ENCODE measurements at regions not wholly inside any gene's neighbourhood (a gene's known extent, or its start where the extent isn't known, plus 50 kb on each side); places are given as distances from the start of the nearest gene placed in this dataset.
"Not testable (repeated sequence)": the region's sequence is repeated elsewhere in the genome, so short reads cannot be mapped to it uniquely, and the experiment has no call there.

DNA sequence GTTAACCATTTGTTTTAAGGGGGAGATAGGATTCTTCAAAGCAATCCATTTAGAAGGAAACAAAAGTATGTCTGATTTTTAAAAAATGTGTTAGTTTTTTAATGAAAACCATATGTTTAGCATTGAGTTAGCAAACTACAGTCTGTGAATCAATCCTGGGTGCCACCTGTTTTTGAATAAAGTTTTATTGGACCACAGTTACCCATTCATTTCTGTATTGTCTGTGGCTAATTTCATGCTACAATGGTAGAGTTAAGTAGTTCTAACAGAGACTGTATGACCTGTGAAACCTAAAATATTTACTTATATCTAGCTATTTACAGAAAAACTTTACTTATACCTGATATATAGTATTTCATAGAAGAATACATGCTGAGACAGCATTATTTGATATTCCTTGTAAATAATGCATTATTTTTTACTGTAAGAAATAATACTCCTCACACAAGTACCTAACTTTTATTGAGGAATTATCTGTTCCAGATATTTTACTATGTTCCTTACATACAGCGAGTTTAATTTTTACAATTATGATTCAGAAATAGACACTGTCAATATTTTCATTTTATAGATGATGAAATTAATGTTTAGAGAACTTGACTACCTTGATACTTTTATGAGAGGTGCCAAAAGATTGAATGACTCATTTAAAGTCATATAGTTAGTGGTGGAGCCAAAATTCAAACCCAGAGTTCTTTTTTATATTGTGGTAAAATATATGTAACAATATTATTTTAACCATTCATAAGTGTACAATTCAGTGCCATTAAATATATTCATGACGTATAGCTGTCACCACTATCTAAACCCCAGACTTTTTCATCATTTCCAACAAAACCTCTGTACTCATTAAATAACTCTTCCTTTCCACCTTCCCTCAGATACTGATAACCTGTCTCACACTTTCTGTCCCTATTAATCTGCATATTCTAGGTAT is 122.0 kb downstream of the GLUD2 start:
- no peak for DNase-seq (ENCODE audit: extremely low read depth, low read depth, low spot score)

DNA sequence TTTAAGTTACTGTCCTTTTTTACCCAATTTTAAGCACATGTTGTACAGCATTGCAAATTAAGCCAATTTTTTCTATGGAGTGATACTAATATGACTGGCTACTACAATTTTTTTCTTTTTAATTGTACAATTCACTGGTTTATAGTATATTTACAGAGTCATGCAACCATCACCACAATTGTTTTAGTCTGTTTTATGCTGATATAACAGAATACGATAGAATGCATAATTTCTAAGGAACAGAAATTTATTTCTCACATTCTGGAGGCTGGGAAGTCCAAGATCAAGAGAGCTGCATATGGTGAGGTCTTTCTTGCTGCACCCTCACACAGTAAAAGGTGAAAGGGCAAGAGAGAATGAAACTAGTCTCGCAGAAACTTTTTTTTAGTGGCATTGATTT is 125.3 kb downstream of the GLUD2 start:
- DNase-seq (ENCODE audit: extremely low read depth, low read depth, low spot score) = no peak

DNA sequence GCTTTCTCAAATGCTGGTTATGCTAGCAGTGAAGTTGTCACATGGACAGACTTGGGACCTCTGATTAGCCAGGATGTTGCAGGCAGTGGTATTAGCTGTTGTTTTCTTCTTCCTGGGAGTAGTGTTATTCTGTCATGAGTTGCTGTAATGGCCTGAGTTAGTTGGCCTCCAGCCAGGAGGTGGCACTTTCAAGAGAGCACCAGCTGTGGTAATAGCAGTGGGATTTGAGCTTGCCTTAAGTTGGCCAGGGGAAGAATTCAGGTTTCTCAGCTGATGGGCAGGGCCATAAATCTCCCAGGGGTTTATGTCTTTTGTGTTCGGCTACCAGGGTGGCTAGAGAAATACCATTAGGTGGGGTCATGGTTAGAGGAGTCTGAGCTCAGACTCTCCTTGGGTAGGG is 132.6 kb downstream of the GLUD2 start:
- DNase-seq (ENCODE audit: extremely low read depth, low read depth, low spot score) = no peak

DNA sequence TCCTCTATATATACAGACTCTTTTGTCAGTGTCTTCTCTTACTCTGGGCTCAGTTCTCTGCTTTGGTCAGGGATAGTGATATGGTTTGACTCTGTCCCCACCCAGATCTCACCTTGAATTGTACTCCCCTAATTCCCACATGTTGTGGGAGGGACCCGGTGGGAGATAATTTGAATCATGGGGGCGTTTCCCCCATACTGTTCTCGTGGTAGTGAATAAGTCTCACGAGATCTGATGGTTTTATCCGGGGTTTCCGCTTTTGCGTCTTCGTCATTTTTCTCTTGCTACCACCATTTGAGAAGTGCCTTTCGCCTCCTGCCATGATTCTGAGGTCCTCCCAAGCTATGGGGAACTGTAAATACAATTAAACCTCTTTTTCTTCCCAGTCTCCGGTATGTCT is 144.4 kb downstream of the GLUD2 start:
- DNase-seq (ENCODE audit: extremely low read depth, low read depth, low spot score) = no peak

DNA sequence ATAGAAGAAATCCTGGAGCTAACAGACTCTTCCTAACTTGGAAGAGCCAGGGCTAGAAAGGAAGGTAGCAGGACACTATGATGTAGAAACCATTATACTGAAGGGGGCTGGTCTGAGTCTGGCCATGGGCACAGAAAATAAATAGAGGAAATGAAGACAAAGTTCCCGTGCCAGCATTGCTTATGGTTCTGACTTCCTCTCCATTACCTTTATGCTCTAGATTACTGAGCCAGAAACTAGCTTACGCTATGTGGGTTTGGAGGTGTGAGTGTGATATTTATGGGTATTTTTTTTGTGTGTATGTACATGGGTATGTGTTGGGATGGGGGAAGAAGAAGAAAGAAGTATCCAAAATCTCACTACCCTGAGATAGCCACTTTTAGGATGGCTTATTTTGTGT is 148.3 kb downstream of the GLUD2 start:
- DNase-seq (ENCODE audit: extremely low read depth, low read depth, low spot score) = no peak

DNA sequence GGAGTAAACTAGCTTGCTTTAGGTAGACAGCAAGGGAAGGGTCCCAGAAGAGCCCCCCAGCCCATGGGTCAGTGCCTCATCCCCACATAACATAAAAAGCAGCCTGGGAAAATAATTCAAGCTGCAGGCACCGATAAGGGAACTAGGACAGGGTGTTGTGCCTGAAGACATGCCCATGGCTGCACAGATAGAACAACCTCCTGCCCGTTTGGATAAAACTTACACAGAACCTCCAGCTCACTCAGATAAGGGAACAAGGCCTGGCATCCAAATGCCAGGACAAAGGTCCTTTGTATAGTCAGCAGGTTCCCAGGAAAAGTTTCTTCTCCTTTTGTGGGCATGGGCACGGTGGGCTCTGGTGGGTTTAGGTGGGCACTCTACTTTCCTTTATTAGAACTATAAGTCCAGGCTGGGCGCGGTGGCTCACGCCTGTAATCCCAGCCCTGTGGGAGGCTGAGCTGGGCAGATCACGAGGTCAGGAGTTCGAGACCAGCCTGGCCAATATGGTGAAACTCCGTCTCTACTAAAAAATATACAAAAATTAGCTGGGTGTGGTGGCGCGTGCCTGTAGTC is 149.5 kb downstream of the GLUD2 start:
- not testable (repeated sequence) for DNase-seq (ENCODE audit: extremely low read depth, low read depth, low spot score)

DNA sequence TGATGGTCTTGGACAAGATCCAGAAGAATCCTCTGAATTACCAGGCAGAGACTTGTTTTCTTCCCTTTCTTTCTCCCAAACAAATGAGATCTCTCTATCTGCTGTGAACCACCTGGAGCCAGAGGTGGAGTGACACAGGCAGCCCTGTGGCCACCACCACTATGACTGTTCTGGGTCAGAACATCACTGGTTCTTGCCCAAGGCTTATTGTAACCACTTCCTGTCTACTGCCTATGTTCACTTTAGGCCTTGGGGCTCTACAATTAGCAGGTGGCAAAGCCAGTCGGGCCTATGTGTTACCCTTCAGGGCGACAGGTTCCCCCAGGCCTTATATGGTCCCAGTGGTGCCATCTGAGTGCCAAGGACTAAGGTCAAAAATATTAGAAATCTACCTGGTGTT is 161.2 kb downstream of the GLUD2 start:
- no peak for DNase-seq (ENCODE audit: extremely low read depth, low read depth, low spot score)

DNA sequence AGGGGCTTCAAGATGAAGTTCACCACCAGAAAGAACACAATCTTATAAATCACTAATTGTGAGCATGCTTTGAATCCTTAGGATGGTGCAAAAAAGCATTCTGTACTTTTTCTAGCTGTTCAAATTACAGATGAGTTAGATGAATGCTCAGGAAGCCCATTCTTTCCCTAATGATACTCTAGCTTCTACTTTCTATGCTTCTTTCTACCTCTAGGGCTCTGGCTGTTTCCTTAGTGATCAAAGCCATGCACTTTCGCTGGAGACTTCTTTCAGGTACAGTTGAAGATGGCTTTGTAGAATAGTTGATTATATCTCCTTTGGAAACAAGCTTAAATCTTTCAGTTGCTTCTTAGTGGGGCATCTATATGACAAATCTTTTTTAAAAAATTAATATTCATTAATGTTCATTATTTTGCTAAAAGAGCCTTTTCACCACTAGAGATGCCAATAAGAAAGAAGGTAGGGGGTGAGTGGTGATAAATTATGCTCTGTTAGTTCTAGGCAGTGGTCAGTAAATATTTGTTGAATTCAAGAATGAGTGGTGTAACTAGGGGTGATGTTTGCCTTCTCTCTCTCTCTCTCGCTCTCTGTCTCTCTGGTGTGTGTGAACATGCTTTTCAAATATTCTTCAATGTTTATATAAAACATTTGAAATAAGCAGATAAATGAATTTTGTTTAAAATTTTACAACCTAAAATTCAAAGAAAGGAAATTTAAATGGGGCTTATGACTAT is 169.4 kb downstream of the GLUD2 start:
- no peak for DNase-seq (ENCODE audit: extremely low read depth, low read depth, low spot score)

DNA sequence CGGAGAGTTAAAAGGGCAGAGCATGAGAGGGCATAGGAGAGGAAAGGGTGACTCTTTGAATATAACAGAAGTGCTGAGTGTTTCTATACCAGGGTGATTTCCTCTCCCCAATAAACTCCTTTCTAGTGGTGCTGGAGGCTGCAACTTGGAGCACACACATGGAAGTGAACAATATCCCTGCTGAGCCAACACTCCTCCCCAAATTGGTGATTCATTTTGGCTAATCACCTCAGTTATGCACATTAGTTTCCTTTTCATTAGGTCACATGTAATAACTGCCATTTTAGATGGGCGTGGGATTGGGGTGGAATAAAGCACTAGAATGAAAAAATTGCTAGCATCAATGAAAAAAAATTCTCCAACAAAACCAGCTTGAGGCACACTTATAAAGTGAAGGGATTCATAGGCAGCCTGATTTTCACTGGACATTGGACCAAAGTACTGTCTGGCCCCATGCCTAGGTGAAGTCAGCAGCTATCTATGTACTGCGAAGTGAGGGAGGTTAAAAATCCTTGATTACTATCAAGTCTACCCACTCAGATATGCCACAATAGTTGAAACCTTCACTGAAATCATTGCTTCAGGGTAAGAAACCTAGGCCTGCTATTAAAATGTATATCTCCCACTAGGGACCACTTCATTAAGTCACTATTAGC is 174.0 kb downstream of the GLUD2 start:
- DNase-seq (ENCODE audit: extremely low read depth, low read depth, low spot score) = no peak

DNA sequence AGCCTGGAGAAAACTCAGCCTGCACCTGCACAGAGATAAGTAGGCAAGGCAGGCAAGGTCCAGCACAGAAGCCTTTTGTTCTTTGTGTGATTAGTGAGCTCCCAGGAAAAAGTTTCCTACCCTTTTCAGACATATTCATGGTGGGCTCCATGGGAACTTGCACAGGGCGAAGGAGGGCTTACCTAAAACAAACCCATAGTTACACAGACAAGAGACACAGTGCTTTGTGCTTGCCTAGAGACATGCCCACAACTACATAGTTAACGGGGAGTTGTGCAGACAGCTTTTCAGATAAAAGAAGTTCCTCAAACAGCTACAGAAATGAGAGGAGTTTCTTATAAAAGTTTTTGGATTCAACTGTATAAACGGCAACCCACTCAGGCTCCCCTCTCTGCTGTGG is 180.5 kb downstream of the GLUD2 start:
- no peak for DNase-seq (ENCODE audit: extremely low read depth, low read depth, low spot score)

DNA sequence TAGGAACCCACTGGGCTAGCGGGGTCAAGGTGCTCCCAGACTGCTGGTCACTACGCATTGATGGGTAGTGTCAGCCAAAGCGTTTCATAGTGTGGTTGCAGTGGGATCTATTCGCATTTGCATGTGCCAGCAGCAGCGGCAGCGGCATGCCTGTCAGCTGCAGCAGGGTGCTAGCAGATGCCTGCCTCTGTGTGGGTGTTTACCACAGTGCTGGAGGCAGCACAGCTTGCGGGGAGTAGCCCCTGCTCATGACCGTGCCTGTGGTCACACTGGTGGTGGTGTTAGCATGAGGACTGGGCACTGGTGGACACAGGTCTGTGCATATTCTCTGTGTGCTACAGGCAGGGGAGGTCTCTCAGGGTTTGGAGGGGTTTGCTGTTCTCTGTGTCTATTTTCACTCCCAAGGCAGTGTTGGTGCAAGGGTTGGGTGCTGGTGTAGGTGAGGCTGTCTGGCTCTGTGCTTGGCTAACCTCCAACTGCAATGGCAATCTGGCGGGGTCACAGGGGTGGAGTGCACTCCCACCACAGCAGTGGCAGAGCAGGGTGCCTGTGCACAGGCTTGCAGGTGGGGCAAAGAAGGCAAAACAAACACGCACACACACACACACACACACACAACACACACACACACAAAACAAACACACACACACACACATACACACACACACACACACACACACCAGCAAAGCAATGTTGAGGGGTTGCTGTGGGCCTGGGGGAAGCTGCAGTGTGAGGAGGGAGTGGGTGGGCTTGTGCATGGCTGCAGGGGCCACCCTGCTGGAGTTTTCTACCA is 184.4 kb downstream of the GLUD2 start:
- no peak for DNase-seq (ENCODE audit: extremely low read depth, low read depth, low spot score)

DNA sequence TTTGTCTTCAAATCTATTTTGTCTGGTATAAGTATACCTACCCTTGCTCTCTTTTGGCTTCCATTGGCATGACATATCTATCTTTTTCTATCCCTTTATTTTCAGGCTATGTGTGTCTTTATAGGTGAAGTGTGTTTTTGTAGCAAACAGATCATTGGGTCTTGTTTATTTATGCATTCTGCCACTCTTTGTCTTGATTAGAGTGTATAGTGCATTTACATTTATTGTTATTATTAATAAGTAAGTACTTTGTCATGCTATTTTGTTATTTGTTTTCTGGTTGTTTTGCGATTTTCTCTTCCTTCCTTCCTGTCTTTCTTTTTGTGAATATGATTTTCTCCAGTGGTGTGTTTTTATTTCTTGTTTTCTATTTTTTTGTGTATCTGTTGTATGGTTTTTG is 188.6 kb downstream of the GLUD2 start:
- no peak for DNase-seq (ENCODE audit: extremely low read depth, low read depth, low spot score)

DNA sequence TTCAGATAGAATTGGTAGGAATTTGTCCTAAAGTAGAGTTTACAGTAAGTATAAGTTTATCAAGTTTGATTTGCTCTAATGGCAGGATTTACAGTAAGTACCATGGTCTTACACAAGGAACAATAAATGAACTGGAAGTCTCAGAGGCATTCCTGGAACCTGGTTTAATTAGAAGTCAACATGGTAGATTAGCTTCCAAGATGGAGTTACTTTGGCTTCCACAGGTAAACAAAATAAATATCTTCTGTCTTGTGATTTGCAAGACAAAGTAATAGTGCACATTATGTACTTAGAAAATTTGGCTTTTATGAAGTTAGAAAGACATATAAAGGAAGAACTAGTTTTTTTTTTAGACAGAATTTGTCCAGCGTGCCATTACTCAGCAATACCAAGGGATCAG is 190.7 kb downstream of the GLUD2 start:
- no peak for DNase-seq (ENCODE audit: extremely low read depth, low read depth, low spot score)

DNA sequence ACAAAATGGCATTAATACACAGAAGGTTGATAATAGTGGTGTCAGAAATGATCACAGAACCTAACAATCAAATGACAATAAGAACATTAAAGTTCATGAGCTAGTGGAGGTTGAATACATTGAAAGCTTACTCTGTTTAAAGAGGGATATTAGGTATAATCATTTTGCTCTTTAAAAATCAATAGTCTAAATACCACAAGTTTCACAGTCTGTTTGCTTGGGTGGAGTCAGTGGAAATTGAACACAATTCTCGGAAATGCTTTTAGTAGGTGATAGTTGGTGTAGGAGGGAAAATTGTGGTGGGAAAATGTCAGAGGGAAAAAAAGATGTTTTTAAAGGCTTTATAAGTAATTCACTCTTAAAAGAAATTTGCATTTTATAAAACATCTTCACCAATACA is 197.1 kb downstream of the GLUD2 start:
- DNase-seq (ENCODE audit: extremely low read depth, low read depth, low spot score) = no peak

DNA sequence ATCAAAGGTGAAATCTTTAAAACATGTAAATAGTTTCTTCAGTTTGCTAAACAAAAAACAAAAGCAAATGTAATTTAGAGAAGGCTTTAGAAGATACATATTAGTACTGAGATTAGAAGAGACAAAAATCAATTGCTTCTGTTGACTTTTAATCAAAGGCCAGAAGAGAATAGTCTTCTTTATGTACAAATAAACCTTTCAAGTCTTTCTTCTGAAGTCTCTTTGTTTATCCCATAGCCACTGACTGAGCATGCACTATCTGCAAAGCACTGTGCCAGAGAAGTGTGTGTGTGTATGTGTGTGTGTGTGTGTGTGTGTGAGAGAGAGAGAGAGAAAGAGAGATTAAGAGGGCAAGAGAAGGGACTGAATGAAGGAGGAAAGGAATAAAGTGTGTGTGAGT is 198.4 kb downstream of the GLUD2 start:
- no peak for DNase-seq (ENCODE audit: extremely low read depth, low read depth, low spot score)

DNA sequence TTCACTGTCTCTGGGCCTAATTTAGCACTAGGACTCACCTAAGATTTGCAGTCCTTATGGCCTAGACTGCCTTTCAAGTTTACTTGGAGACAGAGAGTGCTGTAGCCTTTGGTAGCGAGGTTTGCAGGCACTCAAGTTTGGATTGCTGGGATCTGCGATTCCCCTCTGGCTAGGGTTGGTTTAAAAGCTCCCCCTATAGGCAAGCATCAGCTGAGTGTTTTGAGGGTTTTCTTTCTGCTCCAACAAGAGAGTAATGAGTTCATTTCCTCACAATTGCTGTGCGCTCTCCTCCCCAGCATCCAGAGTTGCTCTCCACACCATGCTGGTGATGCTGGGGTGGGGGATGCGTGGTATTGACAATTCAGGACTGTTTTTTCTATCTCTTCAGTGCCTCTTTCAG is 206.9 kb downstream of the GLUD2 start:
- no peak for DNase-seq (ENCODE audit: extremely low read depth, low read depth, low spot score)

DNA sequence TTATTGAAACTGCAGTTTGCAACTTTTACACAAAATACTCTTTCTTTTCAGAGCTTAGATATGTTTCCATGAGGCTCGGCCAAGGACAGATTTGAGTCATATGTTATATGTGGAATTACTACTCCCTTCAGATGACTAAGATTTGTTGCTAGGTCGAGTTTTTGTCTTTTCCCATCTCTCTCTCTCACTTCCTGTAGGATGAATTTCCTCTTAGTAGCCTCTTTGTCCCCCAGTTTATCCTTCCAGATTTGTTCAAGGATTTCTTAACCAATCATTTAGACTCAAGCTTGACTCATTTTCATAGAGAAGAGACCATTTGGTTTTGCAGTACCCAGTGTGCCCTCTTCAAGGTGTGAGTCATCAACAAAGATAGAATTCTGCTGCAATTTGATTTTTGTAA is 209.2 kb downstream of the GLUD2 start:
- no peak for DNase-seq (ENCODE audit: extremely low read depth, low read depth, low spot score)

DNA sequence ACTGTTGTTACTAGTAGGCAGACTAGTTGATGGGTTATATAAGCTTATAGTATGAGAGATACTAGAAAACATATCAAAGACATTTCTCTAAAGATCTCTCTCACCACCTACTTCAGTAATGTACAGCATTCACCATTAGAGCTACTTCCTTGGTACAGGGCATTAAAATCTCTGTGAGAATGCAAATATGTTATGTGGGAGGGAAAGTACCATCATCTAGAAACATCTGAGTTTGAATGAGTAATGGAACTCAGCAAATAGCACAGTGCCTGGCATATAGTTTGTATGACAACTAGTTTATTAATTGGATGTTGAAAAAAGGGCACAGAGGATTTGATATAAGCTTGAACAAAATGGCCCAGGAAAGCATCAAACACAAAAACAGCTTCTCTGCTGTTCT is 211.1 kb downstream of the GLUD2 start:
- no peak for DNase-seq (ENCODE audit: extremely low read depth, low read depth, low spot score)

DNA sequence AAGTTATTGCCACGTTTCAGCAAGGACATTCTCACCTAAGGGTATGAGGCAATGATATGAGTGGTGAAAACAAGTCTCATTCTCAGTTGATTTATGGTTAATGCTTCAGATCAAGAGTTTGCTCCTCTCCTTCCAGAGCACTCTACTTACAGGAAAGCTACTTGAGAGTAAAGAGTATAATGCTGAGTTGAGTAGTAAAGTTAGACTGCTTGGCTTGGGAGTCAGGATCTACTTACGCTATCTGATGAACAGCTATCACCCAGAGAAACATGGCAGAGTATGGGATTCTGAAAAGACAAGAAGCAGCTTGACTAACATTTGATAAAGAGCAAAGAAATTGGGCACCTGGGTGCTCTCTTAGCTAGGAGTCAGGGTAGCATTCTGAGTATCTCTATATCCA is 211.8 kb downstream of the GLUD2 start:
- DNase-seq (ENCODE audit: extremely low read depth, low read depth, low spot score) = no peak

DNA sequence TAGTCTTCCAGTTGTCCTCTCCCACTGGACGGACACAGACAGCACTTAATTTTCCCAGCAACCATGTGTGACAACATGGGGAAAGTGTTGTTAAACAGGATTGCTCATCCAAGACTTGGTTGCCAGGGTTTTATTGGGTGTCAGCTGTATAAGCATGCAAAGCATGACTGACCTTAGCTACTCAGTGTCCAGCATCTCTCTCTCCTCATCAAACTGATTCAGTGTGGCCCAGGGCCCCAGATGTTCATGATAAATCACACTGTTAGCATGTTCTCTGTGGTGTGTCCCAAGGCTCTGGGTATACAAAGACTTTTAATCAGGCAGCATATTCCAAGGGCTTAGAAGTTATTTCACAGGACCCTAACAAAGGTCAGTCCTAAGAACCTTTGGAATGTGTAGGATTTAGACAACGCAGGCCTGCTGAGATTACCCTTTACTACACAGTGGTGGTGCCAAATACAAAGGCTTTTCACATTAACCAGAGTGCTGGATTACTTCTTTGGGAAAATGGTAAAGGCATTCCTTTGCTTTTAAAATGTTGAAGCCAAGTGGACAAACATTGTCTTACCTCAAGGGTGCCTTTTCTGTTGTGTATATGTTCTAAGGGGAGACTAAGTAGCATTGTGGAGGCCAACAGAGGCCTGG is 213.3 kb downstream of the GLUD2 start:
- DNase-seq (ENCODE audit: extremely low read depth, low read depth, low spot score) = no peak
